NCI-H774 (cell line): ENCODE measurements at regions not wholly inside any gene's neighbourhood (a gene's known extent, or its start where the extent isn't known, plus 50 kb on each side); places are given as distances from the start of the nearest gene placed in this dataset.

Experiments
- DNase-seq: peaks from one replicate; lab custom pipeline; 2025; lab: John Stamatoyannopoulos, UW

DNA sequence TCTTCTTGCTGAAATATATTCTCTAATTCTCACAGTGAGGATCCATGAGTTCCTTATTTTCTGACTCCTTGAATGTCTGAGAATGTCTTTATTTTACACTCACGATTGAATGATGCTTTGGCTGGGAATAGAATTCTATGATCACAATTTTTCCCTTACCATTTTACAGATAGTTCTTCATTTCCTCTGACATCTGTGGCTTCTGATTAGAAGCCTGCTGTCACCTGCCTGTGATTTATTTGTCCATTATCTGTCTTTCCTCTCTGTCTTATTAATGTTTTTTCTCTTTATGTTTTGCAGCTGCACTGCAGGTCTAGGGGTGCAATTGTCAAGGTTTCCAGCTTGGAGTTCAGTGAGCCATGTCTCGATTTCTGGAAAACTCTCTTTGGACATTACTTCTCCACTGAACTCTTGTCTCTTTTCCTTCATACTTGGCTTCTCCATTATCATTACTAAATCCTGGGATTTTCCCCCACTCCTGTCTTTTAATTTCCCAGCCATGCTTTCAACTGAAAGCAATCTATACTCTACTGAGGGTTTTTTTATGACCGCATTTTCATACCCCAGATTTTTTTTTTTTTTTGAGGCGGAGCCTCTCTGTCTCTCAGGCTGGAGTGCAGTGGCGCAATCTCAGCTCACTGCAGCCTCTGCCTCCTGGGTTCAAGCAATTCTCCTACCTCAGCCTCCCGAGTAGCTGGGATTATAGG is 85.8 kb upstream of the PRNP start:
- no peak for DNase-seq

DNA sequence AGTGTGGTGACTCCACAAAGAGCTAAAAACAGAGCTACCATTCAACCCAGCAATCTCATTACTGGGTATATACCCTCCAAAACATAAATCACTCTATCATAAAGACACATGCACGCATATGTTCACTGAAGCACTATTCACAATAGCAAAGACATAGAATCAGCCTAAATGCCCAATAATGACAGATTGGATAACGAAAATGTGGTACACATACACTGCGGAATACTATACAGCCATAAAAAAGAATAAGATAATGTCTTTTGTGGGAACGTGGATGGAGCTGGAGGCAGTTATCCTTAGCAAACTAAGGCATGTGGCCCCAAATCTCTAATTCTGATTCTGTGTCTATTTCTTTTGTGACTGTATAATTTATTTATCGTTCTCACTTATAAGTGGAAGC is 89.0 kb upstream of the PRNP start:
- no peak for DNase-seq

DNA sequence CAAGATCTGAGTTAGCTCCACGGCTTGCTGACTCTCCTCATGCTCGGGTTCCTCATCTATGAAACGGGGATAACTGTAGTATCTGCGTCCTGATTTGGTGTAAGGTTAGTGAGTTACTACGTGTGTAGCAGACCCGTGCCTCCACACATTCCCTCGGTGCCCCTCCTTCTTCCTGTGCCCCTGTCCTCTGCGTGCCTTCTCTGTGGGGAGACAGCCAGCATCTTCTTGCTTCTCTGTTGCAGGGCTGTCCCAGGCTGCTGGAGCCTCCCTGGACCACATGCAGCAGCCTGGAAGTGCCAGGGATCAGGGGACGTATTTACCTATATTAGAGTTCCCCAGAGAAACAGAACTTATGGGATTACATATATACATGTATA is 93.1 kb upstream of the PRNP start:
- no peak for DNase-seq

DNA sequence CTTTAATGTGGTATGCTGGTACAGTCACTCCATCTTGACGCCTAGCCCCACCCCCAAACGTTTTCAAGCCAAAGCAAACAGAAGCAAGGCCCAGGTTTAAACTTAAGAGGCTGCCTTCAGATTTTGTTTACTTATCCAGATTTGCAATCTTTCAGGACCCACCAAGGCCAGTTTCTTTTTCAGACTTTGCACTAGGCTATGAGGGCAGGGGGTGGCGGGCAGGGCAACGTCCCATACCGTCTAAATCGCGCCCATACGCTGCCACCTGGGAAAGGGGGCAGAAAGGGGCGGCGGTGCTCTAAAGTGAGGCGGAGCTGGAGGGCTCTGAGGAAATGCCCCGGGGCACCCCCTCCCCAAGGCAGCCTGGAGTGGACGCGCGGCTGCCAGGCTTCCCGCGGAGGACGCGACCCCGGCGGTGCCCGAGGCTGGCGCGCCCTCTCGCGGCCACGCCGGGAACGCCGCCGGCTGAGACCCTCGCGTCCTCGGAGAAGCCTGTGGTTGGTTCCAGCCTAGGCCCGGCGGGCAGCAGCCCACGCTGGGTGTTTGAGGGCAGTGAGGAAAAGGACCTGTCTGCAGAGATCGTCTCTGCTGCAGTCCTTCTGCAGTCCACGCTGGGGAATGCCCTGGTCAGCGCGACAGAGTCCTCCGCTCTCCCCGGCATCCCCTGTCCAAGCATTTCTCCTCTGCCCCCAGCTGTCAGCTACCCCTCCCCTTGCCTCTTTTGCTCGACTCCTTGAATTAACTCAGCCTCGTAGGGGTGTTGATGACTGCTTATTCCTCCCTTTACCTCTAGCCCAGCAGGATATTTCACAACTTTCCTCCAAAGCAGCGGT is 93.7 kb upstream of the PRNP start:
- peak; percentile 6 for DNase-seq

DNA sequence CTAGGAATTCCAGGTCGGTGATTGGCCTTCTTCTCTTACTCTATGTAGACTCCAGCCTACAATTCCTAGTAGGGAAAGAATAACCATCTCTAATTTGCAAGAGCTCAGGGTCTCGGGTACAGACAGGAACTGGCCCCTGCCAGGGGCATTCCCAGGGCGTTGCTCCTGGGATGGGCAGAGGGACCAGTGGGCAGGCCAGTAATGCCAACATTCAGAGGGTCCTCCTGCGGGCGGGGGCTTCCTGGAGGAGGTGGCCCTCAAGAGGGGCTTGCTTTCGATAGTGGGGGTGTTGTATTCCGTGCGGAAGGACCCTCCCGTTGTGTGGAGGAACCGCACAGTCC is 94.3 kb upstream of the PRNP start:
- DNase-seq, result no peak

DNA sequence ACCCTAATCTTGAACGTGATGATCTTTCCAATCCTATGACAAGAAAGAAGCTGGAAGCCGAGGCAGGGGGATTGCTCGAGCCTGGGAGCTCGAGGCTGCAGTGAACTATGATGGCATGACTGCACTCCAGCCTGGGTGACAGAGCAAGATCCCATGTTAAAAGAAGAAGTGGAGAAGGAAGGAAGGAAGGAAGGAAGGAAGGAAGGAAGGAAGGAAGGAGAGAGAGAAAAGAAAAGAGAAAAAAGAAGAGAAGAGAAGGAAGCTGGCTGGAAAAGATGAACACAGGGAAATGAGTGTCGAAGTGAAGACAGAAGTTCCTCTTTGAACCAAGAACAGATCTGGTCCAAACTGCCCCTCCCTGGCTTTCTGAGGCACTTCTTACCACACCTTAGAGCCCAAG is 100.5 kb upstream of the PRNP start:
- DNase-seq, result no peak

DNA sequence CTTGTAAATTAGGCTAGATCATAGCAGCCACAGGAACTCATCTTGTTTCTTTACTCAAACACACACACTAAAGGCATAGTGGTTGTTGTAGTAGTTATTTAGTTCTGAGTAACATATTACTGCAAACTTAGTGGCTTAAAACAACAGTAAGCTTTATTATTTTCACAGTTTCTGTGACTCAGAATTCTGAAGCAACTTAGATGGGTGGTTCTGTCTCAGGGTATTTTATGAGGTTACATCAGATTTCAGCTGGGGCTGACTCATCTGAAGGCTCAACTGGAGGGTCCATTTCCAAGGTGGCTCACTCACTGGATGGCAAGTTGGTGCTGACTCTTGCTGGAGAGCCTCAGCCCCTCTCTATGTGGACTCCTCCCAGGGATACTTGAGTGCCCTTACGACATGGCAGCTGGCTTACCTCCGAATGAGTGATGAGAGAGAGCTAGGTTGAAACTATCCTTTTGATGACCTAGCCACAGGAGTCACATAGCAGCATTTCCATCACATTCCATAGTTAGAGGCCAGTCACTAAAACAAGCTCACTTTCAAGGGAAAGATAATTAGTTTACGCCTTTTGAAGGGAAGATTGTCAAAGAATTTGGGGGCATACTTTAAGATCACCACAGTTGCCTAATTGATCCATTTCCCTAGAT is 101.0 kb upstream of the PRNP start:
- DNase-seq, result no peak

DNA sequence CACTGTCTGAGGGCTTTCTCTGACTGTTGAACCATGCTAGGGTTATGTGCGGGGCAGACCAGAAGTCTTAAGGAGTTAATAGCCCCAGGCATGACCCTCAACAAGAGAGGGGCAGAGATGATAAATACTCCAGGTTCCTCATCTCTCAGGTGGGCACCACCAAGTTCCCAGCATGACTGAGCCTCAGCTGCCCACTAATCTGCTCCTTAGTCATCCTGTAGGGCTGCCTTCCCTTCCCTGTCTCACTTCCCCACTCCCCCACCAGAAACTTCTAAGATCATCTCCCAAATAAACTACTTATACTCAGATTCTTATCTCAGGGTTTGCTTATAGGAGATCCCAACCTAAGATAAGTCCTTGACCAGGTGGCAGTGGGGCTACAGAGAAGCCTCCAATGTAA is 101.7 kb upstream of the PRNP start:
- DNase-seq, result no peak

DNA sequence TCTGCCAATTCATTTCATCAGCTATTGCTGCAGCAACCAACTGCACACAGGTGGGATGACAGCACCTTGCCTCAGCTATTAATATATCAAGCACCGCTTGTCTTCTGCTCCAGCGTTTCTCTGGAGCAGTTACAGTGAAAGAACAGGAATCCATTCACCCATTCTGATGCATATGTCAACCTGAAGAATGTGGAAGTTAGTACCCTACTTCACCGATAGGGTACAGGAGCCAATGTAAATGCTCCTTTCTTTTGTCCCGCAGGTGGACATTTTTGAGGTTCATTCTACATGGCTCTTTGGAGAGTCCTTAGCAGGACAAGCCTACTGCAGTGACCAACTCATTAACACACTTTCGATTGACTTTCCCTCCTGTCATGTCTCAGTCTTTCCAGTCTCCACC is 104.4 kb upstream of the PRNP start:
- no peak for DNase-seq

DNA sequence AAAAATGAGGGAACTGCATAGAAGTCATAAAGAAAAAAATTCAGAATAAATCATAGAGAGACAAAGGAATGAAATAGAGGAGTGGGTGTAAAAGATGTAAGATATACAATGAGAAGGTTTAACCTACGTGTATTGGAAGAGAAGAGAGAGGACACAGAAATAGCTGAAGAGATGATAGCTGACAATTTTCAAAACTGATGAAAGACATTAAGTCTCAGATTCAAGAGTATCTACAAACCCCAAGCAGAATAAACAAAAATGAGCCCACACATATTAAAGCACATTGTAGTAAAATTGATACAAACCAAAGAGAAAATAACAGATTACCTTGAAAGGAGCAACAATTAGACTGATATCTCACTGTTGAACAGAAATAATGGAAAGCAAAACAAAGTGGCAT is 107.9 kb upstream of the PRNP start:
- no peak for DNase-seq

DNA sequence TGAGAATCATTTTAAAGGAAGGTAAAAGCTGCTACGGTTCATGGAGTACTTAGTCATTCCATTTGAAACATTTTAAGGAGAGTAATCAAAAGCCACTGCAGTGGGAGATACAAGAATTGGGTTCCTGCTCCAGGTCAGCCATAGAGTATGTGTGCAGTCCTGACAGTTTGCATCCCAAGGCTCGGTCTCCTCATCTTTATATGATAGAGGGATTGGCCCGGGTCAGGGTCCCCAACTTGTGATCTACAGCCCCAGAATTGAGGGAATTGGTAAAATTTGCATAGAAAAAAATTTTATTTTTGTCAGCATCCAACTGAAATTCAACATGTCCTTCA is 111.9 kb upstream of the PRNP start:
- no peak for DNase-seq

DNA sequence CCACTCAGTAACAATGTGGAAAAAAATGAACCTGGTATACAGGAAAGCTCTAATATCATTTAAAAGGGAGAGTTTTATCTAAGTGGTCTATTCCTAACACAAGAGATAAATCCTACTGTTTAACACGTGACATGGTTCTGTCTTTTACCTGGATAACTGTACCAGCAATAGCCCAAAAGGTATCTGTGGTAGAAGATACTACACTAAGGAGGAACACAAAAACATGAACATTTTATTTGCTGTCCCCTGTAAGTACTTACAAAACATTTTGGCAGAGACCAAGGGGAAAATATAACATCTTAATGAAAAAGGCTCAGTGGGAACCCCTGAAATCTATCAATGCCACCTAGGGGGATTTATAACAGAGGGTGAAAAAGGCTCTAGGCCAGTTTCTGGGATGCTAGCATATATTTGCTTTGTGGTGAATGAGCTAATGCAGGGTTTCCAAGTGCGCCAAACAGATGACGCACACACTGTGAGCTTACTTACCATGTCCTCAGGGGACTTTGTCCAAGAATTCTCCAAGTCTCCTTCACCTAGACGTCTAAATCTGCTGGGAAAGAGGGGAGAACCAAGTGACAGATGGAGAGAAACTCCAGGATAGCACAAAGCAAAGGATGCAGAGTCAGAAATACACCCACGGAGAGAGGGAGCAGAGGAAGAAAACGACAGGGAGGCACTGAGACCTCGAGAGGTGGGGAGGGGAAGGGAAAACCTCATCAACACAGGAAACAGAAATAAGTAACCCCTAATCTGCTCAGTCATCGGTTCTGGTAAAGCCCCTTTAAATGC is 112.5 kb upstream of the PRNP start:
- no peak for DNase-seq

DNA sequence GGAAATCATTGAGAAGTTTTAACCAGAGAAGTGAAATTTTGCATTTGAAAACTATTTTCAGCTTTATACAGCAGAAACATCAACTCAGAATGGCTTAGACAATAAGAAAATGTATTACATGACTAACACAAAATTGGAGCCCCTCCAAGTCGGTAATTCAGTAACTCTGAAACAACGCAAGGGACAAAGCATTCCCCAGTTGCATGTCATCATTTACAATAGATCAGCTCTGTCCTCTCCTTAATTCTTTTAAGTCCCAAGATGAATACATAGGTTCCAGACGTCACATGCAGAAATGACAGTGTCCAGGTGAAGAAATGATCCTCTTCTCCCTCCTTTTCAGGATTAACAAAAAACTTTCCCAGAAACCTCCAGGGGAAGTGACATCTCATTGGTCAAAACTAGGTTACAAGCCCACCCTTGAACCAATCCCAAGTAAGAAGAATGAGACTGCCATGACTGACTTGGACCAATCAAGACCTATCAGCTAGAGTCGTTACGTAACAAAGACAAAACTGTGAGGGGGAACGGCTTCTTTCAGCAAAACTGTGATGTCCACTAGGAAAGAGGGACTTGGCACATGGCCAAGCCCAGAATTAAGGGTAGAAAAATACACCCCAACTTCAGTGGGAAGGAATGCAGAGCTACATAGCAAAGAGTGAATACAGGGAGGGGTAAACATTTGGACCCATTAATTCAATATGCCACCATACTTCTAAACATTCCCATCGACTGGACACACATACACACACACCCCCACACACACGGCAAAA is 114.3 kb upstream of the PRNP start:
- no peak for DNase-seq

DNA sequence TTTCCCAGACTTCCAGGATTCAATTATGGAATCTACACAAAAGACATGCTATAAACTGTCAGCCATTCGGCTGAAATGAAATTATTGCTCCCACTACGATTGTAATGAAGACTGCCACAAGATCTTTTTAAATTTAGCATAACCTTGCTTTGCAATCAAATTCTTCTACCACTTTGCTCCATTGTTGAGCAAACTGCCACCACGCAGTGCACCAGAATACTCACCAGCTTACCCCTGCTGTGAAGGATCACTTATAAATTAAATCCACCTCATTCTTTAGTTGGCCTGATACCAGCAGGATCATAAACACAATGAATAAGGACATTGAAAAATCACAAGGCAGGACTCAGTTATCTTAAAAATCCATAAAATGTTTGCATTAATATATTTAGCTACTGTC is 116.4 kb upstream of the PRNP start:
- DNase-seq, result no peak

DNA sequence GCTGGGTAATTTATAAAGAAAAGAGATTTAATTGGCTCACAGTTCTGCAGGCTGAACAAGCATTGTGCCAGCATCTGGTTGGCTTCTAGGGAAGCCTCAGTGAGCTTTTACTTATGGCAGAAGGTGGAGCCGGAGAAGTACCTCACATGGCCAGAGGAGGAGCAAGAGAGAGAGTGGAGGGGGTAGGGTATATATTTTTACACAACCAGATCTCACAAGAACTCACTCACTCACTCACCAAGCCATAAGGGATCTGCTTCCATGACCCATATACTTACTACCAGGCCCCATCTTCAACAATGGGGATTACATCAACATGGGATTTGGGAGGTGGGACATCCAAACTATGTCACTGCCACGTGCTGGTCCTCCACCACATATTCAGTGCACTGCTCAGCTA is 117.2 kb upstream of the PRNP start:
- no peak for DNase-seq

DNA sequence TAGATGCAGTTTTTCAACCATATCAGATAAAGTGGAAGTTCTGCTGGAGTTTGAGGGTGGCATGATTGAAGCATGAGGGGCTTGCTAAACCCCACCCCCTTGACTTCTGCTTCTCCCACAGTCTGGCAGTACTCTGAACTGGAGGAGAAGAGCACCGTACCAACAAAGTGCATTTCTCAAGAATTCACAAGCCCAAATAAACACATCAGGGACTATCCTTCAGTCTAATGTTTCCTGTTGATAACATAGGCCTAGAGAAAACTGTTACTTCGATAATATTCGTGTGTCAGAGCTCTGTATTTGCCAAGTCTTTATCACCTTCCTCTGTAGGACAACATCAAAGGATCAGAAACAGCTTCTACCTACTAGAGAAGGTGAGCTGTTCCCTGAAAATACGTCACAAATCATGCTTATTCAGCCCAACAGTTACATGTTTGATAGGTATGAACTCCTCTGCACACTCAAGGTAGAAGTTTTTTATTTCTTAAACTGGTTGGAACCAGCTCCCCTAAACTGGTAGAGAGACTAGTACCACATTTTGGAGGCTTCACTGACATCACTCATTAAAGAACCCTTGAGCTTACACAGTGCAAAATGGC is 117.8 kb upstream of the PRNP start:
- no peak for DNase-seq

DNA sequence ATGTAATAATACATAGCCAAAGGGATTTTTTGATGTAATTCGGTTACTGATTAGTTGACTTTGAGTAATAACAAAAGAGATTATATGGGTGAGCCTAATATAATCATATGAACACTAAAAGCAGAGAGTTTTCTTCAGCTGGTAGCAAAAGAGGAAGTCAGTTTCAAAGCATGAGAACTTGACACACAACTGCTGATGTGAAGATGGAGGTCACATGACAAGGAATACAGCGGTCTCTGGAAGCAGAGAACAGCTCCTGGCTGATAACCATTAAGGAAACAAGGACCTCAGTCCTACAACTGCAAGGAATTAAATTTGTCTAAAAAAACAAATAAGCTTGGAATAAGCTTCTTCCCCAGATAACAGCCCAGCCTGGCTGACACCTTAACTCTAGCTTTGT is 119.1 kb upstream of the PRNP start:
- no peak for DNase-seq

DNA sequence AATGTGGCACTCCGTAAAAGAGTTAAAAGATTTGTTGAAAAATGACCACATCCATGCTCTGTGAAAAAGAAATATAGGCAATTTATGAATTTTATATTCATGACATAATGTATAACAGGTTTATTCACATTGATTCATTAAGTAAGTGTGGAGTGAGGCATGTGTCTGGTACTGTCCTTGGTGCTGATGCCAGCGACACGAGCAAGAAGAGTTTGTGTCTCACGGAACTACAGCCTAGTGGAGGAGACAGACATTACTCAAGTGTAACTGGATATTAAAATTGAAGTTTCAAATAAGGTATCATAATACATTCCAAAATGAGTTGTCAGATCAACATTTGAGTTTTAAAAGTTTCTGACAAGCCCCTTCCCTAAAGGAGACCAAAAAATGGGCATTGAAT is 122.7 kb upstream of the PRNP start:
- no peak for DNase-seq

DNA sequence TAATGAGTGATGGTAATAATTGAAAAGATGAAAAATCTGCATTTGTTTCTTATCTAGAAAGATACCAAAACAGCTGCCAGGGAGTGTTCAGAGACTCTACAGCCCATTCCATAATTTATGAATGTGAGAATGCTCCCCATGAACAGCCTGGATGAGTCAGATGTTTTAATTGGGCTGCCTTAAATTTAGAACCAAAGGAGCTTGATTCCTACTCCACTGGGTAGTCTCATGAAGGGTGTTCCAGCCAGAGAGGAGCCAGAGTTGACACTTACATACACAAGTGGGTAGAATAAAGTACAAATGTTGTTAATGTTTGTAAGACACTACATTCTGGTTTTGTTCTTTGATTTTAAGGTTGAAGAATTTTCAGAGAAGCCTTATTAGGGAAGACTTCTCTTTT is 123.2 kb upstream of the PRNP start:
- DNase-seq, result no peak

DNA sequence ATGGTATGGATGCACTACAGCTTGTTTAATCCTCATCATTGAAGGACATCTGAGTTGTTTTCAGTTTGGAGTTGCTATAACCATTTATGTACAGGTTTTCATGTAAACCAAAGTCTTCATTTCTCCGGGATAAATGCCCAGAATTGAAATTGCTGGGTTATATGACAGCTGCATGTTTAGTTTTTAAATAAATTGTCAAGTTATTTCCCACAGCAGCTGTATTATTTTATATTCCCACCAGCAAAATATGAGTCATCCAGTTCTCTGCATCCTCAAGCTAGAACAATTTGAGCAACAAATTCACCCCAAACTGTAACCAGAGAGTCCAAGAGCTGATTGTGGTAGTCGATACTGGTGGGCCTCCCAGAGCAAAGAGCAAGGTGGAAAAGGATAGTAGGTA is 125.6 kb upstream of the PRNP start:
- DNase-seq, result no peak

DNA sequence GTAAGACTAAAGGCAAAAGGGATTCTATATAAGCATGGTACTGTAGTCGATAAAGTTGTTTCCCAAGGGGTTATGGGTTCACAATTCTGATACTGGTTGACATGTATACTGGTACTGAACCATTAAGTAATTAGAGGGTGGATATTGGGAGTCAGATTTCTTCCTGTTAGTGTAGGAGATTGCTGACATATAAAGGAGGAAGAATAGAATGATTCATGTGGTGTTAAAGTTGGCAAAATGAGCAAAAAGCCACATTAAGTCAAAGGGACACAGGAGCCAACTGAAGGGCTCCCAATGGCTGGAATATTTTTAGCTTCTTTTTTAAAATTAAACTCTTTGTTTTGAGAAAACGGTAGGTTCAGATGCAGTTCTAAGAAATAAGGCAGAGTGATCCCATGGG is 126.3 kb upstream of the PRNP start:
- DNase-seq, result no peak

DNA sequence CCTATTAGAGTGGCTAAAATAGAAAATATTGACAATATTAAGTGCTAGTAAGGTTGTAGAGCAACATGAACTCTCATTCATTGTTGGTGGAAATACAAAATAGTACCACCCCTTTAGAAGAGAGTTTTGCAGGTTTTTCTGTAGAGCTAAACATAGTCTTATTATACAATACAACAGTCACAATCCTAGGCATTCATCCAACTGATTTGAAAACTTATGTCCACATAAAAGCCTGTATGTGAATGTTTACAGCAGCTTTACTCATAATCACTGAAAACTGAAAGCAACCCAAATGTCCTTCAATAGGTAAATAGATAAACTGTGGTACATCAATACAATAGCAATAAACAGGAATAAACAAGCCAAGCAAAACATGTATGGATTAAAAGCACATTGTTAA is 127.2 kb upstream of the PRNP start:
- DNase-seq, result no peak
